Aorta (tissue), 5 donors: ENCODE measurements at regions not wholly inside any gene's neighbourhood (a gene's known extent, or its start where the extent isn't known, plus 50 kb on each side); places are given as distances from the start of the nearest gene placed in this dataset.

Experiments used
- ATAC-seq: fragments of 200-7000 bp; cut with Tn5 transposase; one replicate; pipeline ENCODE4 v1.9.1; 2022; ENCODE audit warnings: moderate library complexity; ENCODE audit not compliant: low FRiP score
- DNase-seq, 2 donors: peaks; one replicate each; pipeline ENCODE4 v3.0.0-alpha.2; 2020
- H3K27ac ChIP-seq, 2 donors: one replicate each; pipeline ENCODE4 v1.5.1; 2013; ENCODE audit warnings: low read length in 2 of 2, mild to moderate bottlenecking in 2 of 2, moderate library complexity in 2 of 2, control low read depth in 1 of 2, inconsistent platforms in 1 of 2, low read depth in 1 of 2
- H3K27me3 ChIP-seq, 2 donors: one replicate each; pipeline ENCODE4 v1.6.1; 2013; ENCODE audit warnings: control low read depth in 1 of 2, low read length in 1 of 2, mild to moderate bottlenecking in 1 of 2, moderate library complexity in 1 of 2; ENCODE audit not compliant: insufficient read depth in 2 of 2, control insufficient read depth in 1 of 2
- H3K36me3 ChIP-seq, 2 donors: one replicate each; pipeline ENCODE4 v1.6.1; 2013; ENCODE audit warnings: control low read depth in 1 of 2, low read length in 1 of 2, mild to moderate bottlenecking in 1 of 2; ENCODE audit not compliant: insufficient read depth in 2 of 2, control insufficient read depth in 1 of 2
- H3K4me1 ChIP-seq, 2 donors: one replicate each; pipeline ENCODE4 v1.6.1; 2013; ENCODE audit warnings: low read length in 2 of 2, control low read depth in 1 of 2, mild to moderate bottlenecking in 1 of 2, moderate library complexity in 1 of 2; ENCODE audit not compliant: insufficient read depth in 2 of 2, control insufficient read depth in 1 of 2
- H3K4me3 ChIP-seq, 2 donors: one replicate each; pipeline ENCODE4 v1.5.1; 2013; ENCODE audit warnings: low read length in 2 of 2, control low read depth in 1 of 2, mild to moderate bottlenecking in 1 of 2
- H3K9me3 ChIP-seq: one replicate; pipeline ENCODE4 v1.6.1; 2013; ENCODE audit warnings: mild to moderate bottlenecking, low read length; ENCODE audit not compliant: control insufficient read depth
- WGBS, 2 donors: extraction: QIAGEN DNeasy Blood & Tissue Kit; methylation state at CpG; one replicate each; pipeline ENCODE4 v1.1.7; 2013; 5-methylcytosine and 5-hydroxymethylcytosine counted together
- intact Hi-C, 2 donors: fragments of 100-400 bp; cut with DNase I; formaldehyde crosslinking; loops; one replicate each; pipeline versions ENCODE4 v1.14.2 to v1.15.0; 2022
- donor health status: healthy with polysubstance abuse.
- donor health status: Bipolar disorder and iron deficiency.
- donor health status: DM: no; HTN: no; CAD: no.
- donor health status: DM: no; HTN: no; CAD: no.
- donor health status: DM: yes; HTN: yes; CAD: no.

DNA sequence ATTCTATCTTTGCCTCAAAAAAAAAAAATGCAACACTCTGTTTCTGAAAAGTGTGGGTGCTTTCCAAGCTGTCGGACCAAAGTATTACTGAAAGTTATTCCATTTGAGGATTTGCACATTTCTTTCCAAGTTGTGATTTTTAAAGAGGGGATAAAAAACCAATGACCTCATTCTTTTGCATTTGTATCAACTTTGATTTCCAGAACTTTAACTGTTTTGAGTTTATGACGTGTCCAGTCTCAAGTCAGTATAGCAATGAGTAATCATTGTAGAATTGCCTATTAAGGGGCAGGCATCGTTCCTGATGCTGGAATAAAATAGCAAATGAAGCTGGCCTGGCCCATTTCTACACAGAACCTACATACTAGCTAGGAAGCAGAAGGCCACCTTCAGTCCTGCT, 229.6 kb upstream of the RBFOX1 start:
- H3K27me3 ChIP-seq, result no peaks in the 10 kb centered on the region
- no peaks in the 10 kb centered on the region for H3K36me3 ChIP-seq
- no peak overlapping the region for H3K4me3 ChIP-seq
- no peaks in the 10 kb centered on the region for H3K4me1 ChIP-seq
- H3K27ac ChIP-seq, result no peak overlapping the region
- ATAC-seq (no peak), DNase-seq (no peak)
- intact Hi-C loops, result no loop called here
- no peaks in the 10 kb centered on the region for H3K9me3 ChIP-seq
- 57 to 59% methylated on average over 3 of the region's 3 CpGs for WGBS, 2 donors

- no peaks in the 10 kb centered on the region for H3K36me3 ChIP-seq
- no peak overlapping the region for H3K4me3 ChIP-seq
- no peaks in the 10 kb centered on the region for H3K27me3 ChIP-seq
- H3K9me3 ChIP-seq, result peaks cover 2% of the 10 kb centered on the region
- ATAC-seq (no peak), DNase-seq (no peak)
- intact Hi-C loops, result no loop called here
- H3K27ac ChIP-seq, result no peak overlapping the region
- no peaks in the 10 kb centered on the region for H3K4me1 ChIP-seq
- WGBS, 2 donors, result 83 to 85% methylated on average over 8 of the region's 8 CpGs
Measured at GRCh38 chr16:7101054-7101453, 231.6 kb upstream of the RBFOX1 start.

- H3K9me3 ChIP-seq, result peaks cover 2% of the 10 kb centered on the region
- no peak for DNase-seq
- ATAC-seq, result no peak
- intact Hi-C loops, result no loop called here
- H3K36me3 ChIP-seq, result no peaks in the 10 kb centered on the region
- H3K4me1 ChIP-seq, result no peaks in the 10 kb centered on the region
- no peak overlapping the region for H3K4me3 ChIP-seq
- no peak overlapping the region for H3K27ac ChIP-seq
- no peaks in the 10 kb centered on the region for H3K27me3 ChIP-seq
- 10% methylated on average over 1 of the region's 1 CpG for WGBS, 2 donors
Measured at GRCh38 chr16:7097518-7097917, 235.1 kb upstream of the RBFOX1 start.

- Histone ChIP-seq H3K27ac (no peak overlapping the region), H3K36me3 (no peaks in the 10 kb centered on the region), H3K4me3 (no peak overlapping the region), H3K27me3 (no peaks in the 10 kb centered on the region), H3K9me3 (peaks cover 2% of the 10 kb centered on the region), H3K4me1 (no peaks in the 10 kb centered on the region)
- DNase-seq (no peak), ATAC-seq (no peak)
- 86 to 92% methylated on average over 4 of the region's 4 CpGs for WGBS, 2 donors
- intact Hi-C loops, result no loop called here
Measured at GRCh38 chr16:7093511-7093910, 239.1 kb upstream of the RBFOX1 start.

DNA sequence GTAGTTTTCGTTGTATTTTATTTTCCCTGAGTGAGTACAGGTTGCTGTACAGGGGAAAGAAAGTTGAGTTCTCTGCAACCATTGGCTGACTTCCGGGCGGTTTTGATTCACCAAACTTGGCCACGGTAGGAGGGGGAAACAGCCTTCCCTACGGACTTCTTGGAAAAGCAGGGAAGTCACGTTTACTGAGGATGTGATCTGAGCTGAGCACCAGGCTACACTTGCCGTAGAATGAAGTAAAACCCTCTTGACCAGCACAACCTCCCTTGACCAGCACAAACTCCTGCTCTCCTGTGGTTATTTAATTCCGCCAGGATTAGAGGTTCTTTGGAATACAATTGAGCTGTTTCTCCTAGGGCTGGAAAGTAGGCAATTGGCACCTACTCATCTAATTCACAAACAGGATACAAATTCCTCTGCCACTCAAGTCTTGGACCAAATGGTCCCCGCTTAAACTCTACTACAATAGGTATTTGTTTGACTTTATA, 242.0 kb upstream of the RBFOX1 start:
- H3K9me3 ChIP-seq, result no peaks in the 10 kb centered on the region
- WGBS, 2 donors, result 10 to 12% methylated on average over 9 of the region's 9 CpGs
- H3K4me3 ChIP-seq, result no peak overlapping the region
- H3K27ac ChIP-seq, result no peak overlapping the region
- H3K27me3 ChIP-seq, result no peaks in the 10 kb centered on the region
- ATAC-seq (no peak), DNase-seq (no peak)
- no peaks in the 10 kb centered on the region for H3K4me1 ChIP-seq
- H3K36me3 ChIP-seq, result no peaks in the 10 kb centered on the region
- intact Hi-C loops, result no loop called here

DNA sequence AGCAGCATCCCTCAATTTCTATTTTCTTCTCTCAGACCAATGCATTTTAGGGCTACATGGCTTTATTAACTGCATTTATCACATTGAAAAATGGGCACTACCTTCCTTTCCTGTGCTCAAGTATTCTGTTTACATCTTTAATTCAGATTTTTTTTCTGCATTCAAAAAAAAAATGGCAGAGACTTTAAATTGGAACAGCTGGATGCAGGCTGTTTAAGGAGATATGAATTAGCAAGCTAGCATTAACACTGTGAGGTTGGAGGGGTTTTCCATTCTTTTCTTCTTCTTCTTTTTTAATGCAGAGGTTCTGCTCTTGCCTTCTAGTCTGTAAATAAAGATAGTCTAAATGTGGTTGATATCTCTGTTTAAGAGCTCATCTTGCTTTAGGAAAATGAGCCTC, 242.9 kb upstream of the RBFOX1 start:
- intact Hi-C loops, result no loop called here
- no peak for ATAC-seq
- Histone ChIP-seq H3K4me3 (no peak overlapping the region), H3K4me1 (no peaks in the 10 kb centered on the region), H3K9me3 (no peaks in the 10 kb centered on the region), H3K27me3 (no peaks in the 10 kb centered on the region), H3K27ac (no peak overlapping the region), H3K36me3 (no peaks in the 10 kb centered on the region)
- DNase-seq, result no peak

GRCh38 chr16:7088711-7089110, 243.9 kb upstream of the RBFOX1 start:
- intact Hi-C loops, result no loop called here
- ATAC-seq, result no peak
- 20 to 22% methylated on average over 5 of the region's 5 CpGs for WGBS, 2 donors
- no peak for DNase-seq
- Histone ChIP-seq H3K27me3 (no peaks in the 10 kb centered on the region), H3K9me3 (no peaks in the 10 kb centered on the region), H3K36me3 (no peaks in the 10 kb centered on the region), H3K4me3 (no peak overlapping the region), H3K4me1 (no peaks in the 10 kb centered on the region), H3K27ac (no peak overlapping the region)

GRCh38 chr16:7086822-7087616, 245.6 kb upstream of the RBFOX1 start:
- Histone ChIP-seq H3K36me3 (no peaks in the 10 kb centered on the region), H3K9me3 (no peaks in the 10 kb centered on the region), H3K4me1 (no peaks in the 10 kb centered on the region), H3K27me3 (no peaks in the 10 kb centered on the region), H3K4me3 (no peak overlapping the region), H3K27ac (no peak overlapping the region)
- intact Hi-C loops, result no loop called here
- DNase-seq (no peak), ATAC-seq (no peak)
- 28% methylated on average over 21 of the region's 21 CpGs for WGBS, 2 donors

DNA sequence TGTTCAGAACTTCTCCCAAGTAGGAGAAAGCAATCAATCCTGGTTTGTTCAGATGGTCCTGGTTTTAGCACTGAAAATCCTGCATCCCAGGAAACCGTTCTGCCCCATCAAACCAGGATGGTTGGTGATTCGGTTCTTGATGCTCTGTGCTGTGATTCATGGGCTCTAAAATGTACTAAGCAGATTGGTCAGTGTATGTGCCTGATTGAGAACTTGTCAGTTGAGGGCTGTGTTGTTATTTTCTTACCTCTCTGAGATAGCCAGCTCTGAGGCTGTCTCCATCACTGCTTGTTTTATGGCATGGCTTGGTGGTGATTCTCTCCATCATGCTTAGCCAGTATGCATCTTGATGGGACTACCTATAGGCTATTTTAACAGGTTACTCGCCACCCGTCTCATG, 246.9 kb upstream of the RBFOX1 start:
- 66 to 69% methylated on average over 4 of the region's 4 CpGs for WGBS, 2 donors
- Histone ChIP-seq H3K27ac (no peak overlapping the region), H3K36me3 (no peaks in the 10 kb centered on the region), H3K4me3 (no peak overlapping the region), H3K4me1 (no peaks in the 10 kb centered on the region), H3K27me3 (no peaks in the 10 kb centered on the region), H3K9me3 (no peaks in the 10 kb centered on the region)
- ATAC-seq (no peak), DNase-seq (no peak)
- intact Hi-C loops, result no loop called here
